HEK293T (cell line): ENCODE measurements at regions not wholly inside any gene's neighbourhood (a gene's known extent, or its start where the extent isn't known, plus 50 kb on each side); places are given as distances from the start of the nearest gene placed in this dataset.

Experiments
- ARNT ChIP-seq: fragments of 450-650 bp; IDR thresholded peaks from 2 replicates; pipeline ENCODE4 v1.6.1; 2017; ENCODE audit warnings: mild to moderate bottlenecking
- BHLHE40 ChIP-seq: fragments of 450-650 bp; IDR thresholded peaks from 2 replicates; pipeline ENCODE4 v1.6.1; 2016; ENCODE audit warnings: mild to moderate bottlenecking, moderate library complexity, borderline replicate concordance
- ELF4 ChIP-seq: fragments of 450-650 bp; IDR thresholded peaks from 2 replicates; pipeline ENCODE4 v1.6.1; 2017; ENCODE audit warnings: antibody characterized with exemption
- FOXA1 ChIP-seq: fragments of 450-650 bp; IDR thresholded peaks from 2 replicates; pipeline ENCODE4 v1.6.1; 2016; ENCODE audit warnings: mild to moderate bottlenecking
- FOXK2 ChIP-seq: fragments of 450-650 bp; IDR thresholded peaks from 2 replicates; pipeline ENCODE4 v1.6.1; 2016; ENCODE audit warnings: mild to moderate bottlenecking
- FOXM1 ChIP-seq: fragments of 450-650 bp; IDR thresholded peaks from 2 replicates; pipeline ENCODE4 v1.6.1; 2017; ENCODE audit warnings: mild to moderate bottlenecking, borderline replicate concordance
- HDGF ChIP-seq: fragments of 450-650 bp; IDR thresholded peaks from 2 replicates; pipeline ENCODE4 v1.6.1; 2017; ENCODE audit warnings: antibody characterized with exemption, borderline replicate concordance
- L3MBTL2 ChIP-seq: fragments of 450-650 bp; conservative IDR thresholded peaks from 2 replicates; pipeline ENCODE4 v1.6.1; 2016; ENCODE audit warnings: mild to moderate bottlenecking
- SP1 ChIP-seq: fragments of 450-650 bp; IDR thresholded peaks from 2 replicates; pipeline ENCODE4 v1.6.1; 2017
- SUZ12 ChIP-seq: fragments of 450-650 bp; IDR thresholded peaks from 2 replicates; pipeline ENCODE4 v1.6.1; 2016; ENCODE audit warnings: mild to moderate bottlenecking
- TARDBP ChIP-seq: fragments of 450-650 bp; IDR thresholded peaks from 2 replicates; pipeline ENCODE4 v1.6.1; 2016

DNA sequence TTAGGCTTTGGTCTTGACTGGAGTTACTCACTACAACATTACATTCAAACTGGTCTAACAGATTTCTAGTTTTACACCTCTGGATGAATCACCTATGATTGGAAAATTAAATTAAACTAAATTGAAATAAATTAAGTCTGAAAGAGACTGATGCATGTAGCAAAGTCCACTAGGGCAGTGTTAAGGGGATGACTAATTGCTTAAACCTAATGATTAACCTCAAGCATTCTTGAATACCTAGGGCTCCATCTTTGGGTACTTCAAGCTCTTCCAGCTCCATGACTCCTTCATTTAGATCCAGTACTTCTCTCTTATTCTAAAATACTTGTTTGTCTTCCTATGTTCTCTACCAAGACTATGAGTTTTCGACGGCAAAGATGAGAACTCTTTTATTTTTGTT, 86.8 kb downstream of the SH2D1A start:
- TF ChIP-seq BHLHE40 (no peak), FOXA1 (no peak), FOXM1 (no peak), SP1 (no peak), FOXK2 (no peak), HDGF (no peak), SUZ12 (no peak), TARDBP (no peak), ELF4 (no peak), L3MBTL2 (no peak), ARNT (no peak)
